ENCODE measurements at regions not wholly inside any gene's neighbourhood (a gene's known extent, or its start where the extent isn't known, plus 50 kb on each side); places are given as distances from the start of the nearest gene placed in this dataset.

- TF ChIP-seq GATA2 (IDR thresholded peaks at IDR 0.05; ENCODE audit: insufficient read depth, insufficient read length, low read depth, low read length) (no peak), POLR2A (IDR thresholded peaks at IDR 0.05; ENCODE audit: low read depth, low read length) (no peak), EZH2 (IDR thresholded peaks at IDR 0.05; ENCODE audit: borderline replicate concordance, low read depth, low read length, severe bottlenecking) (no peak), FOS (IDR thresholded peaks at IDR 0.05; ENCODE audit: borderline replicate concordance, insufficient read depth, low read length) (no peak), MYC (IDR thresholded peaks at IDR 0.05; ENCODE audit: low read depth, low read length) (no peak), CTCF (IDR thresholded peaks at IDR 0.05; ENCODE audit: extremely low read depth in 1 of 2, insufficient read depth in 1 of 2, low read depth in 1 of 2, low read length in 2 of 2) (no peak), JUN (IDR thresholded peaks at IDR 0.05; ENCODE audit: borderline replicate concordance, insufficient read depth, insufficient read length, low read depth) (no peak), POLR2AphosphoS5 (IDR thresholded peaks at IDR 0.05; ENCODE audit: insufficient read depth, low read depth, low read length) (no peak), MAX (IDR thresholded peaks at IDR 0.05; ENCODE audit: insufficient read depth, insufficient read length) (no peak)
- no peak overlapping the region for H3K27ac ChIP-seq (ENCODE audit: insufficient read depth, low read depth, low read length)
- H3K9me1 ChIP-seq (replicated peaks; ENCODE audit: control insufficient read depth, extremely low read depth, insufficient read depth, low read length), result no peaks in the 10 kb centered on the region
- H3K4me3 ChIP-seq (replicated peaks in 1 of 3; ENCODE audit: insufficient read depth in 1 of 3, low read depth in 1 of 3, low read length in 3 of 3), result no peak overlapping the region
- BruUV-seq (replicated peaks), result no TSS peak
- H3K4me1 ChIP-seq (ENCODE audit: control insufficient read depth, extremely low read depth, insufficient read depth, low read length), result no peaks in the 10 kb centered on the region
- H4K20me1 ChIP-seq (replicated peaks; ENCODE audit: control insufficient read depth, extremely low read depth, insufficient read depth, low read length), result no peaks in the 10 kb centered on the region
- no peak for DNase-seq (ENCODE audit: low read depth, low spot score)
- H3K36me3 ChIP-seq (ENCODE audit: control insufficient read depth in 2 of 2, extremely low read depth in 1 of 2, insufficient read depth in 2 of 2, low read length in 2 of 2), result no peaks in the 10 kb centered on the region
- no peaks in the 10 kb centered on the region for H3K79me2 ChIP-seq (ENCODE audit: control insufficient read depth, insufficient read depth, low read length)
- peaks cover 5% of the 10 kb centered on the region for H3K9me3 ChIP-seq (replicated peaks; ENCODE audit: control insufficient read depth, insufficient read depth, low read length)
- FAIRE-seq, result no peak
- H2AFZ ChIP-seq (ENCODE audit: low read depth, low read length), result no peak overlapping the region
- H3K9ac ChIP-seq (replicated peaks; ENCODE audit: extremely low read depth, insufficient read depth, low read length), result no peak overlapping the region
- H3K27me3 ChIP-seq (ENCODE audit: control insufficient read depth in 2 of 2, insufficient read depth in 2 of 2, low read length in 2 of 2), result no peaks in the 10 kb centered on the region
- ChIA-PET POLR2A (no interaction called here), CTCF (no interaction called here)
- H3K4me2 ChIP-seq (ENCODE audit: insufficient read depth, low read length), result no peak overlapping the region
- intact Hi-C loops (cut with micrococcal nuclease), result no loop called here
- dilution Hi-C loops (cut with MboI; ENCODE audit: extremely low pct_ligation_motif_present, low sequenced_read_pairs), result no loop called here
Measured at GRCh38 chr11:112874980-112875379, 86.2 kb upstream of the NCAM1 start.
